ENCODE measurements at regions not wholly inside any gene's neighbourhood (a gene's known extent, or its start where the extent isn't known, plus 50 kb on each side); places are given as distances from the start of the nearest gene placed in this dataset.

- TF ChIP-seq, protein P1, sequence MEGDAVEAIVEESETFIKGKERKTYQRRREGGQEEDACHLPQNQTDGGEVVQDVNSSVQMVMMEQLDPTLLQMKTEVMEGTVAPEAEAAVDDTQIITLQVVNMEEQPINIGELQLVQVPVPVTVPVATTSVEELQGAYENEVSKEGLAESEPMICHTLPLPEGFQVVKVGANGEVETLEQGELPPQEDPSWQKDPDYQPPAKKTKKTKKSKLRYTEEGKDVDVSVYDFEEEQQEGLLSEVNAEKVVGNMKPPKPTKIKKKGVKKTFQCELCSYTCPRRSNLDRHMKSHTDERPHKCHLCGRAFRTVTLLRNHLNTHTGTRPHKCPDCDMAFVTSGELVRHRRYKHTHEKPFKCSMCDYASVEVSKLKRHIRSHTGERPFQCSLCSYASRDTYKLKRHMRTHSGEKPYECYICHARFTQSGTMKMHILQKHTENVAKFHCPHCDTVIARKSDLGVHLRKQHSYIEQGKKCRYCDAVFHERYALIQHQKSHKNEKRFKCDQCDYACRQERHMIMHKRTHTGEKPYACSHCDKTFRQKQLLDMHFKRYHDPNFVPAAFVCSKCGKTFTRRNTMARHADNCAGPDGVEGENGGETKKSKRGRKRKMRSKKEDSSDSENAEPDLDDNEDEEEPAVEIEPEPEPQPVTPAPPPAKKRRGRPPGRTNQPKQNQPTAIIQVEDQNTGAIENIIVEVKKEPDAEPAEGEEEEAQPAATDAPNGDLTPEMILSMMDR (IDR thresholded peaks at IDR 0.05; ENCODE audit: extremely low read depth in 1 of 2, insufficient read depth in 1 of 2, low read depth in 1 of 2, low read length in 2 of 2): no peak
- TF ChIP-seq POLR2A (IDR thresholded peaks at IDR 0.05; ENCODE audit: low read depth, low read length) (no peak), EZH2 (IDR thresholded peaks at IDR 0.05; ENCODE audit: borderline replicate concordance, low read depth, low read length, severe bottlenecking) (no peak), MYC (IDR thresholded peaks at IDR 0.05; ENCODE audit: low read depth, low read length) (no peak), POLR2AphosphoS5 (IDR thresholded peaks at IDR 0.05; ENCODE audit: insufficient read depth, low read depth, low read length) (no peak), MAX (IDR thresholded peaks at IDR 0.05; ENCODE audit: insufficient read depth, insufficient read length) (no peak), FOS (IDR thresholded peaks at IDR 0.05; ENCODE audit: borderline replicate concordance, insufficient read depth, low read length) (no peak)
Observed at GRCh38 chr5:152072091-152072490, 147.4 kb upstream of the GLRA1 start.

All from endothelial cell of umbilical vein (primary cell).